Fibroblast of lung (primary cell): ENCODE measurements at regions not wholly inside any gene's neighbourhood (a gene's known extent, or its start where the extent isn't known, plus 50 kb on each side); places are given as distances from the start of the nearest gene placed in this dataset.

Source experiments
- CTCF ChIP-seq, 2 donors: IDR thresholded peaks in 1 of 2; conservative IDR thresholded peaks in 1 of 2; 1 replicate in 1 of 2; 2 replicates in 1 of 2; pipeline ENCODE4 v1.5.1; 2011 to 2012; ENCODE audit warnings: low read length in 2 of 2, control low read depth in 1 of 2, inconsistent platforms in 1 of 2, low read depth in 1 of 2, mild to moderate bottlenecking in 1 of 2
- EZH2 ChIP-seq: IDR thresholded peaks from 2 replicates; pipeline ENCODE4 v1.5.1; 2012; ENCODE audit warnings: low read length, control low read depth, mild to moderate bottlenecking; ENCODE audit errors: missing control alignments

GRCh38 chr13:88628882-88629281, 957.7 kb downstream of the SLITRK5 start:
- TF ChIP-seq CTCF (conservative IDR thresholded peaks at IDR 0.05 in 1 of 2, IDR thresholded peaks at IDR 0.05 in 1 of 2; ENCODE audit: low read depth in 1 of 2, low read length in 2 of 2), result no peak
- no peak for TF ChIP-seq EZH2
